Thyroid gland (tissue), 4 donors: ENCODE measurements at regions not wholly inside any gene's neighbourhood (a gene's known extent, or its start where the extent isn't known, plus 50 kb on each side); places are given as distances from the start of the nearest gene placed in this dataset.

Experiments used
- DNase-seq, 2 donors: peaks; one replicate each; pipeline ENCODE4 v3.0.0-alpha.2; 2019
- H3K27ac ChIP-seq, 3 donors: fragments of 200-600 bp; sonication (generic); 1 replicate in 2 of 3; 2 replicates in 1 of 3; pipeline ENCODE4 v1.5.1; 2016 to 2019; ENCODE audit warnings: mild to moderate bottlenecking in 1 of 3, moderate library complexity in 1 of 3
- H3K27me3 ChIP-seq: fragments of 200-600 bp; sonication (generic); one replicate; pipeline ENCODE4 v1.5.1; 2019
- H3K36me3 ChIP-seq, 2 donors: fragments of 200-600 bp; sonication (generic); one replicate each; pipeline ENCODE4 v1.5.1; 2016 to 2019
- H3K4me1 ChIP-seq, 2 donors: fragments of 200-600 bp; sonication (generic); one replicate each; pipeline ENCODE4 v1.5.1; 2017 to 2019
- H3K4me3 ChIP-seq, 3 donors: fragments of 200-600 bp; sonication (generic); replicated peaks in 1 of 3; 1 replicate in 2 of 3; 2 replicates in 1 of 3; pipeline ENCODE4 v1.5.1; 2016; ENCODE audit warnings: mild to moderate bottlenecking in 1 of 3
- H3K9me3 ChIP-seq: fragments of 200-600 bp; sonication (generic); one replicate; pipeline ENCODE4 v1.5.1; 2017
- CTCF ChIP-seq, 6 experiments: fragments of 200-600 bp in 3 of 6; fragments of 450-650 bp in 3 of 6; sonication (generic) in 3 of 6; IDR thresholded peaks; one replicate each; pipeline ENCODE4 v1.5.1; 2016 to 2019; ENCODE audit warnings: antibody characterized with exemption in 6 of 6, mild to moderate bottlenecking in 2 of 6, inconsistent platforms in 1 of 6, moderate library complexity in 1 of 6
- POLR2A ChIP-seq, 2 donors: fragments of 450-650 bp; IDR thresholded peaks; one replicate each; pipeline ENCODE4 v1.6.1; 2017; ENCODE audit warnings: antibody characterized with exemption in 2 of 2, mild to moderate bottlenecking in 2 of 2, moderate library complexity in 1 of 2
- WGBS, 2 donors: methylation state at CpG; one replicate each; pipeline ENCODE4 v1.1.5; 2017; 5-methylcytosine and 5-hydroxymethylcytosine counted together
- intact Hi-C: fragments of 100-400 bp; cut with DNase I; formaldehyde crosslinking; loops from one replicate; pipeline ENCODE4 v1.15.1; 2023

- Histone ChIP-seq H3K9me3 (no peaks in the 10 kb centered on the region), H3K36me3 (no peaks in the 10 kb centered on the region), H3K27ac (no peak overlapping the region), H3K4me1 (no peaks in the 10 kb centered on the region), H3K4me3 (no peak overlapping the region), H3K27me3 (no peaks in the 10 kb centered on the region)
- TF ChIP-seq CTCF (IDR thresholded peaks at IDR 0.05) (no peak), POLR2A (IDR thresholded peaks at IDR 0.05) (no peak)
- DNase-seq: peak; percentile 86 to 88
- 33 to 38% methylated on average over 3 of the region's 3 CpGs for WGBS, 2 donors
- intact Hi-C loops: no loop called here
Measured at GRCh38 chr5:74149395-74149794, 491.1 kb downstream of the ENC1 start.

- H3K27ac ChIP-seq: no peak overlapping the region
- TF ChIP-seq POLR2A (IDR thresholded peaks at IDR 0.05): no peak
- TF ChIP-seq CTCF (IDR thresholded peaks at IDR 0.05): no peak
- H3K9me3 ChIP-seq: no peaks in the 10 kb centered on the region
- no peak for DNase-seq
- intact Hi-C loops: no loop called here
- H3K36me3 ChIP-seq: no peaks in the 10 kb centered on the region
- H3K4me1 ChIP-seq: no peaks in the 10 kb centered on the region
- no peaks in the 10 kb centered on the region for H3K27me3 ChIP-seq
- no peak overlapping the region for H3K4me3 ChIP-seq
Measured at GRCh38 chr5:74148321-74148720, 492.2 kb downstream of the ENC1 start.

GRCh38 chr5:74146796-74147195 lies 493.7 kb downstream of the ENC1 start:
- no peaks in the 10 kb centered on the region for H3K9me3 ChIP-seq
- WGBS, 2 donors: 100% methylated on average over 1 of the region's 1 CpG
- no peaks in the 10 kb centered on the region for H3K4me1 ChIP-seq
- H3K36me3 ChIP-seq: no peaks in the 10 kb centered on the region
- intact Hi-C loops: no loop called here
- TF ChIP-seq POLR2A (IDR thresholded peaks at IDR 0.05): no peak
- H3K27me3 ChIP-seq: no peaks in the 10 kb centered on the region
- H3K27ac ChIP-seq: no peak overlapping the region
- DNase-seq: no peak
- H3K4me3 ChIP-seq: no peak overlapping the region

GRCh38 chr5:74145951-74146350 lies 494.6 kb downstream of the ENC1 start:
- DNase-seq: no peak
- WGBS, 2 donors: 92 to 96% methylated on average over 9 of the region's 9 CpGs
- no peak for TF ChIP-seq CTCF (IDR thresholded peaks at IDR 0.05)
- TF ChIP-seq POLR2A (IDR thresholded peaks at IDR 0.05): no peak
- H3K9me3 ChIP-seq: no peaks in the 10 kb centered on the region
- no peak overlapping the region for H3K4me3 ChIP-seq
- no peak overlapping the region for H3K27ac ChIP-seq
- no peaks in the 10 kb centered on the region for H3K36me3 ChIP-seq
- no peaks in the 10 kb centered on the region for H3K27me3 ChIP-seq
- intact Hi-C loops: no loop called here
- H3K4me1 ChIP-seq: no peaks in the 10 kb centered on the region

GRCh38 chr5:74143721-74144330 lies 496.7 kb downstream of the ENC1 start:
- Histone ChIP-seq H3K4me3 (no peak overlapping the region), H3K27ac (no peak overlapping the region), H3K9me3 (no peaks in the 10 kb centered on the region), H3K27me3 (no peaks in the 10 kb centered on the region), H3K4me1 (no peaks in the 10 kb centered on the region), H3K36me3 (no peaks in the 10 kb centered on the region)
- 86 to 87% methylated on average over 16 of the region's 16 CpGs for WGBS, 2 donors
- no peak for TF ChIP-seq CTCF (IDR thresholded peaks at IDR 0.05)
- no peak for TF ChIP-seq POLR2A (IDR thresholded peaks at IDR 0.05)
- no peak for DNase-seq
- intact Hi-C loops: no loop called here

- H3K27me3 ChIP-seq: no peaks in the 10 kb centered on the region
- 57 to 65% methylated on average over 3 of the region's 3 CpGs for WGBS, 2 donors
- no peaks in the 10 kb centered on the region for H3K36me3 ChIP-seq
- DNase-seq: no peak
- intact Hi-C loops: no loop called here
- no peak overlapping the region for H3K27ac ChIP-seq
- no peak for TF ChIP-seq POLR2A (IDR thresholded peaks at IDR 0.05)
- TF ChIP-seq CTCF (IDR thresholded peaks at IDR 0.05): no peak
- no peak overlapping the region for H3K4me3 ChIP-seq
- no peaks in the 10 kb centered on the region for H3K4me1 ChIP-seq
- H3K9me3 ChIP-seq: no peaks in the 10 kb centered on the region
Measured at GRCh38 chr5:74143151-74143550, 497.4 kb downstream of the ENC1 start.
